HepG2 (cell line): ENCODE measurements at regions not wholly inside any gene's neighbourhood (a gene's known extent, or its start where the extent isn't known, plus 50 kb on each side); places are given as distances from the start of the nearest gene placed in this dataset.

Experiments used
- ATAC-seq: fragments of 200-7000 bp; cut with Tn5 transposase; 3 replicates; pipeline ENCODE4 v1.9.1; 2020; ENCODE audit warnings: mild to moderate bottlenecking, moderate library complexity
- BruUV-seq: library from RNA; stranded (reverse); fragments of 400-500 nt; replicated peaks from 2 replicates; lab custom pipeline; 2021; lab: Mats Ljungman, UMichigan
- CTCF ChIA-PET: fragments of 300-600 bp; formaldehyde crosslinking; extraction: SDS; loops from one replicate; lab custom pipeline; 2021; ENCODE audit warnings: low total read pairs, inconsistent platforms, low intra/inter-chr PET ratio; lab: Yijun Ruan, JAX
- POLR2A ChIA-PET: fragments of 350-600 bp; sonication (Branson Sonifier 250); formaldehyde crosslinking; loops from one replicate; lab custom pipeline; 2020; ENCODE audit warnings: antibody characterized with exemption, inconsistent platforms; lab: Yijun Ruan, JAX
- DNase-seq: peaks from one replicate; pipeline ENCODE4 v3.0.0-alpha.2; 2015; ENCODE audit warnings: low spot score
- FAIRE-seq: peaks from 3 replicates; lab custom pipeline; 2011; peaks lifted over from hg19 to GRCh38; lab: Jason Lieb, UNC
- H2AFZ ChIP-seq: one replicate; pipeline ENCODE4 v1.6.1; 2011; ENCODE audit warnings: low read length, inconsistent platforms
- H3K27ac ChIP-seq: fragments of 300-600 bp; 3 replicates; pipeline ENCODE4 v1.8.0; 2011; ENCODE audit warnings: mixed run types, mild to moderate bottlenecking, mixed read lengths, low read length, inconsistent platforms; ENCODE audit not compliant: insufficient read depth; ENCODE audit errors: extremely low read length
- H3K27me3 ChIP-seq, 2 experiments: fragments of 200-600 bp in 1 of 2; 2 replicates in 1 of 2; 3 replicates in 1 of 2; pipeline versions ENCODE4 v1.6.0 to v1.8.0; 2011; ENCODE audit warnings: low read length in 2 of 2, mild to moderate bottlenecking in 2 of 2, moderate library complexity in 2 of 2, inconsistent platforms in 1 of 2; ENCODE audit not compliant: insufficient read depth in 2 of 2, control insufficient read depth in 1 of 2
- H3K36me3 ChIP-seq, 2 experiments: fragments of 200-600 bp in 1 of 2; replicated peaks in 1 of 2; 2 replicates in 1 of 2; 3 replicates in 1 of 2; pipeline versions ENCODE4 v1.5.1 to v1.8.0; 2011; ENCODE audit warnings: low read length in 2 of 2, inconsistent platforms in 1 of 2; ENCODE audit not compliant: insufficient read depth in 2 of 2, control insufficient read depth in 1 of 2
- H3K4me1 ChIP-seq: 2 replicates; pipeline ENCODE4 v1.5.1; 2012; ENCODE audit warnings: low read length, inconsistent platforms; ENCODE audit not compliant: insufficient read depth
- H3K4me2 ChIP-seq: 2 replicates; pipeline ENCODE4 v1.6.0; 2011; ENCODE audit warnings: low read depth, low read length, inconsistent platforms
- H3K4me3 ChIP-seq, 3 experiments: fragments of 200-600 bp in 1 of 3; sonication (generic), shearing (Covaris generic) in 1 of 3; replicated peaks in 1 of 3; 2 replicates each; pipeline ENCODE4 v1.5.1; 2011 to 2016; ENCODE audit warnings: low read length in 3 of 3, inconsistent platforms in 2 of 3, low read depth in 2 of 3, mild to moderate bottlenecking in 2 of 3, control low read depth in 1 of 3, mixed read lengths in 1 of 3; ENCODE audit not compliant: insufficient read depth in 1 of 3
- H3K79me2 ChIP-seq: one replicate; pipeline ENCODE4 v1.6.1; 2011; ENCODE audit warnings: low read length, inconsistent platforms; ENCODE audit not compliant: insufficient read depth
- H3K9ac ChIP-seq: 2 replicates; pipeline ENCODE4 v1.6.0; 2011; ENCODE audit warnings: mild to moderate bottlenecking, low read depth, low read length, inconsistent platforms; ENCODE audit not compliant: insufficient read depth
- H3K9me3 ChIP-seq: 2 replicates; pipeline ENCODE4 v1.5.1; 2012; ENCODE audit warnings: mild to moderate bottlenecking, low read length
- H4K20me1 ChIP-seq: 2 replicates; pipeline ENCODE4 v1.6.0; 2011; ENCODE audit warnings: inconsistent platforms, mild to moderate bottlenecking, low read length, moderate library complexity; ENCODE audit not compliant: insufficient read depth
- ATF4 ChIP-seq, 2 experiments: fragments of 450-650 bp in 1 of 2; sonication (generic) in 1 of 2; formaldehyde crosslinking; IDR thresholded peaks; 2 replicates each; pipeline versions ENCODE4 v1.5.0 to v1.8.0; 2020 to 2022; ENCODE audit warnings: mild to moderate bottlenecking in 1 of 2, missing genetic modification reagents in 1 of 2
- CBX2 ChIP-seq, 2 experiments: fragments of 200-600 bp in 1 of 2; sonication (generic); formaldehyde crosslinking in 1 of 2; IDR thresholded peaks; 2 replicates each; pipeline versions ENCODE4 v1.7.0 to v1.8.1; 2018 to 2022; ENCODE audit warnings: low read depth in 2 of 2, low read length in 1 of 2, mild to moderate bottlenecking in 1 of 2, missing genetic modification reagents in 1 of 2
- CERS6 ChIP-seq: sonication (generic); formaldehyde crosslinking; IDR thresholded peaks from 2 replicates; pipeline ENCODE4 v1.5.0; 2020; ENCODE audit warnings: missing genetic modification reagents
- DZIP1 ChIP-seq: sonication (generic); formaldehyde crosslinking; IDR thresholded peaks from 2 replicates; pipeline ENCODE4 v1.5.0; 2020; ENCODE audit warnings: mild to moderate bottlenecking, missing genetic modification reagents
- NKX3-1 ChIP-seq: sonication (generic); formaldehyde crosslinking; IDR thresholded peaks from 2 replicates; pipeline ENCODE4 v1.5.0; 2020; ENCODE audit warnings: missing genetic modification reagents
- PRDM10 ChIP-seq: sonication (generic); formaldehyde crosslinking; IDR thresholded peaks from 2 replicates; pipeline ENCODE4 v1.4.0; 2020; ENCODE audit warnings: low read depth, missing genetic modification reagents
- ZNF576 ChIP-seq: sonication (generic); formaldehyde crosslinking; IDR thresholded peaks from 2 replicates; pipeline ENCODE4 v1.4.0; 2020; ENCODE audit warnings: mild to moderate bottlenecking, missing genetic modification reagents
- ZSCAN12 ChIP-seq: sonication (generic); formaldehyde crosslinking; IDR thresholded peaks from 2 replicates; pipeline ENCODE4 v1.9.0; 2021; ENCODE audit warnings: mild to moderate bottlenecking, missing genetic modification reagents
- ZSCAN22 ChIP-seq: sonication (generic); formaldehyde crosslinking; IDR thresholded peaks from 2 replicates; pipeline ENCODE4 v1.4.0; 2020; ENCODE audit warnings: mild to moderate bottlenecking, missing genetic modification reagents
- WGBS: methylation state at CpG from one replicate; pipeline ENCODE4 v1.1.6; 2017; ENCODE audit warnings: low lambda C conversion rate; 5-methylcytosine and 5-hydroxymethylcytosine counted together
- in situ Hi-C: cut with HindIII; loops from 2 replicates; pipeline ENCODE4 v1.10.0; 2017; ENCODE audit warnings: low pct_unique_long_range_greater_than_20kb; ENCODE audit not compliant: extremely low pct_ligation_motif_present
- intact Hi-C: fragments of 100-400 bp; cut with micrococcal nuclease; formaldehyde crosslinking; loops from one replicate; pipeline ENCODE4 v1.10.0; 2022; ENCODE audit not compliant: unreplicated experiment

GRCh38 chr4:123031664-123032063 is 109.3 kb upstream of the NUDT6 start:
- Histone ChIP-seq H4K20me1 (no peaks in the 10 kb centered on the region), H3K9ac (no peak overlapping the region), H3K27me3 (no peaks in the 10 kb centered on the region), H3K4me2 (no peak overlapping the region), H3K27ac (no peak overlapping the region), H2AFZ (no peak overlapping the region), H3K9me3 (no peaks in the 10 kb centered on the region), H3K79me2 (no peaks in the 10 kb centered on the region), H3K4me3 (no peak overlapping the region), H3K36me3 (peaks cover 1 to 15% of the 10 kb centered on the region in 2 experiments; a peak in 2 of 5 replicates), H3K4me1 (0 out of 2 replicates have a peak, but pooled peaks cover 10% of the 10 kb centered on the region)
- DNase-seq (no peak), ATAC-seq (no peak), FAIRE-seq (no peak)
- intact Hi-C loops: no loop called here
- POLR2A ChIA-PET: no interaction called here
- CTCF ChIA-PET: no interaction called here
- no TSS peak for BruUV-seq
- no peak for TF ChIP-seq ZSCAN12 (CRISPR knock-in tag)
- in situ Hi-C loops: no loop called here
- WGBS: 95% methylated on average over 2 of the region's 2 CpGs

GRCh38 chr4:123034023-123034422 is 111.6 kb upstream of the NUDT6 start:
- FAIRE-seq: no peak
- no peak for TF ChIP-seq PRDM10 (CRISPR knock-in tag)
- TF ChIP-seq CBX2 (IDR thresholded peaks at IDR 0.05; ENCODE audit: low read depth, low read length): no peak
- no peak for TF ChIP-seq CBX2 (CRISPR knock-in tag; IDR thresholded peaks at IDR 0.05; ENCODE audit: low read depth)
- no peak for TF ChIP-seq ATF4 (CRISPR knock-in tag; IDR thresholded peaks at IDR 0.05)
- TF ChIP-seq ZNF576 (CRISPR knock-in tag): no peak
- TF ChIP-seq CERS6 (CRISPR knock-in tag): no peak
- TF ChIP-seq ZSCAN22 (CRISPR knock-in tag): no peak
- no peak for TF ChIP-seq NKX3-1
- TF ChIP-seq DZIP1 (CRISPR knock-in tag): no peak

More at GRCh38 chr4:123034023-123034422, 111.6 kb upstream of the NUDT6 start:
- no peaks in the 10 kb centered on the region for H3K79me2 ChIP-seq
- no peak overlapping the region for H3K27ac ChIP-seq
- ChIA-PET CTCF (no interaction called here), POLR2A (no interaction called here)
- H3K9ac ChIP-seq: no peak overlapping the region
- BruUV-seq: no TSS peak
- DNase-seq (no peak), ATAC-seq (no peak)
- no peak overlapping the region for H3K4me2 ChIP-seq
- intact Hi-C loops (no loop called here), in situ Hi-C loops (no loop called here)
- peaks cover 1 to 12% of the 10 kb centered on the region in 2 experiments; a peak in 2 of 5 replicates for H3K36me3 ChIP-seq
- H3K9me3 ChIP-seq: no peaks in the 10 kb centered on the region
- H3K4me1 ChIP-seq: peaks cover 32% of the 10 kb centered on the region
- WGBS: 97% methylated on average over 2 of the region's 2 CpGs
- no peak overlapping the region for H3K4me3 ChIP-seq
- no peaks in the 10 kb centered on the region for H4K20me1 ChIP-seq
- no peaks in the 10 kb centered on the region for H3K27me3 ChIP-seq
- no peak overlapping the region for H2AFZ ChIP-seq
